Kidney (tissue), 13 donors: ENCODE measurements at regions not wholly inside any gene's neighbourhood (a gene's known extent, or its start where the extent isn't known, plus 50 kb on each side); places are given as distances from the start of the nearest gene placed in this dataset.
A peak's percentile ranks its signal among the peaks of the same experiment; 100 is the strongest.

ENCODE experiments used
- DNase-seq, 5 donors: peaks; one replicate each; pipeline ENCODE4 v3.0.0-alpha.2; 2013 to 2020
- FAIRE-seq: peaks from 2 replicates; lab custom pipeline; 2012; peaks lifted over from hg19 to GRCh38; lab: Jason Lieb, UNC
- H3K27ac ChIP-seq, 2 donors: one replicate each; pipeline ENCODE4 v1.7.0; 2013; ENCODE audit warnings: low read depth in 2 of 2, low read length in 2 of 2, inconsistent platforms in 1 of 2
- H3K27me3 ChIP-seq: one replicate; pipeline ENCODE4 v1.7.1; 2013; ENCODE audit warnings: low read length, inconsistent platforms; ENCODE audit not compliant: control insufficient read depth, insufficient read depth
- H3K36me3 ChIP-seq, 3 donors: one replicate each; pipeline versions ENCODE4 v1.7.0 to v1.7.1; 2013; ENCODE audit warnings: low read length in 3 of 3, control low read depth in 1 of 3, inconsistent platforms in 1 of 3; ENCODE audit not compliant: insufficient read depth in 3 of 3, control insufficient read depth in 2 of 3
- H3K4me1 ChIP-seq, 3 donors: one replicate each; pipeline versions ENCODE4 v1.7.0 to v1.7.1; 2013; ENCODE audit warnings: low read length in 3 of 3, inconsistent platforms in 1 of 3, low read depth in 1 of 3; ENCODE audit not compliant: control insufficient read depth in 2 of 3, insufficient read depth in 2 of 3
- H3K4me3 ChIP-seq, 3 donors: one replicate each; pipeline versions ENCODE4 v1.7.0 to v1.8.1; 2013; ENCODE audit warnings: low read length in 3 of 3, control low read depth in 1 of 3, inconsistent platforms in 1 of 3
- H3K9ac ChIP-seq, 3 donors: one replicate each; pipeline versions ENCODE4 v1.7.0 to v1.7.1; 2013; ENCODE audit warnings: low read length in 3 of 3, control low read depth in 1 of 3, inconsistent platforms in 1 of 3
- H3K9me3 ChIP-seq, 3 donors: one replicate each; pipeline versions ENCODE4 v1.7.0 to v1.7.1; 2013; ENCODE audit warnings: low read length in 3 of 3, control low read depth in 1 of 3, inconsistent platforms in 1 of 3; ENCODE audit not compliant: control insufficient read depth in 2 of 3, insufficient read depth in 1 of 3
- intact Hi-C: fragments of 100-400 bp; cut with DNase I; formaldehyde crosslinking; loops from one replicate; pipeline ENCODE4 v1.11.1; 2022
- TF ChIP-seq, protein P1 (sequence below): IDR thresholded peaks from 3 replicates; pipeline ENCODE4 v1.5.1; 2012; ENCODE audit warnings: mild to moderate bottlenecking, moderate library complexity, borderline replicate concordance; ENCODE audit not compliant: insufficient read depth; ENCODE audit errors: extremely low read depth
- donor health status: control.
- donor health status: control.
- donor health status: control.
- donor health status: control.
- donor health status: control.
- donor health status: DM: yes; HTN: yes; CAD: no.
- donor health status: Normal renal cell carcinoma (clear cell type).

GRCh38 chr9:129311643-129312042 lies 133.6 kb upstream of the IER5L start:
- no peak for FAIRE-seq

DNA sequence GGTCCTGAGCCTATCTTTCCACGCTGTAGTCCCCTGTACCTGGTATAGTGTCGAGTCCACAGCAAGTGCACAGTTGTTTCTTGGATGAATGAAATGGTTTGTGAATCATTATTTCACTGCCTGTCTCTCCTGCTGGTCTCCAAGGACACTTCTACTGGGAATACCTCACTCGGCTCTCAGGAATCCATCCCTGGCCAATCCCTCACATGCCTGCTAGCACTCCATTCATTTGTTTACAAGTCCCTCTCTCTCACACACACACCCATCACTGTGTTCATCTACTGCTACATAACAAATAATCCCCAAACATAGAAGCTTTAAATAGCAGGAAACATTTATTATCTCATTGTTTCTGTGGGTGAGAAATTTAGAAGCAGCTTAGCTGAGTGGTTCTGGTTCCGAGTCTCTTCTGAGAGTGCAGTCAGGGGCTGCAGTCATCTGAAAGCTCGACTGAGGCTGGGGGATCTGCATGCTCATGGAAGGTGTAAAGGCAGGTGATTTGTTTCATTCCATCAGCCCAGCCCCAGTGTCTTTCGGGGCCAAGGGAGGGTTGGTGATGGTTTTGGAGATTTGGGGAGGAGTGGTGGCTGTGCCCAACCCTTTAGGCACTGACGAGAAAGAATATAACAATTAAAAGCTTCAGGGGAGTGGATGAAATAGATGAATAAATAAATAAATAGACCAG lies 132.7 kb upstream of the IER5L start:
- intact Hi-C loops: loop anchor here (10.0 kb wide), 1 partner anchor 126 kb away; no protein-coding TSS in a partner anchor
- no peak for FAIRE-seq
- no peak overlapping the region for H3K9ac ChIP-seq
- no peaks in the 10 kb centered on the region for H3K36me3 ChIP-seq
- TF ChIP-seq, protein P1, sequence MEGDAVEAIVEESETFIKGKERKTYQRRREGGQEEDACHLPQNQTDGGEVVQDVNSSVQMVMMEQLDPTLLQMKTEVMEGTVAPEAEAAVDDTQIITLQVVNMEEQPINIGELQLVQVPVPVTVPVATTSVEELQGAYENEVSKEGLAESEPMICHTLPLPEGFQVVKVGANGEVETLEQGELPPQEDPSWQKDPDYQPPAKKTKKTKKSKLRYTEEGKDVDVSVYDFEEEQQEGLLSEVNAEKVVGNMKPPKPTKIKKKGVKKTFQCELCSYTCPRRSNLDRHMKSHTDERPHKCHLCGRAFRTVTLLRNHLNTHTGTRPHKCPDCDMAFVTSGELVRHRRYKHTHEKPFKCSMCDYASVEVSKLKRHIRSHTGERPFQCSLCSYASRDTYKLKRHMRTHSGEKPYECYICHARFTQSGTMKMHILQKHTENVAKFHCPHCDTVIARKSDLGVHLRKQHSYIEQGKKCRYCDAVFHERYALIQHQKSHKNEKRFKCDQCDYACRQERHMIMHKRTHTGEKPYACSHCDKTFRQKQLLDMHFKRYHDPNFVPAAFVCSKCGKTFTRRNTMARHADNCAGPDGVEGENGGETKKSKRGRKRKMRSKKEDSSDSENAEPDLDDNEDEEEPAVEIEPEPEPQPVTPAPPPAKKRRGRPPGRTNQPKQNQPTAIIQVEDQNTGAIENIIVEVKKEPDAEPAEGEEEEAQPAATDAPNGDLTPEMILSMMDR: no peak
- no peak overlapping the region for H3K27ac ChIP-seq
- no peak overlapping the region for H3K4me3 ChIP-seq
- H3K9me3 ChIP-seq: no peaks in the 10 kb centered on the region
- DNase-seq: peak in 1 of 5 donors; percentile 4
- H3K27me3 ChIP-seq: no peaks in the 10 kb centered on the region
- H3K4me1 ChIP-seq: no peaks in the 10 kb centered on the region

More at GRCh38 chr9:129311643-129312042, 133.6 kb upstream of the IER5L start:
- DNase-seq: peak in 2 of 5 donors; percentile 34 to 41
- Histone ChIP-seq H3K9ac (no peak overlapping the region), H3K4me3 (no peak overlapping the region), H3K36me3 (no peaks in the 10 kb centered on the region), H3K9me3 (no peaks in the 10 kb centered on the region), H3K27ac (no peak overlapping the region), H3K4me1 (no peaks in the 10 kb centered on the region), H3K27me3 (no peaks in the 10 kb centered on the region)
- intact Hi-C loops: loop anchor here (10.0 kb wide), 1 partner anchor 127 kb away; no protein-coding TSS in a partner anchor
- TF ChIP-seq, protein P1: no peak

GRCh38 chr9:129309906-129310305 lies 131.8 kb upstream of the IER5L start:
- H3K9me3 ChIP-seq: no peaks in the 10 kb centered on the region
- TF ChIP-seq, protein P1: no peak
- H3K27me3 ChIP-seq: no peaks in the 10 kb centered on the region
- H3K36me3 ChIP-seq: no peaks in the 10 kb centered on the region
- DNase-seq (peak in 1 of 5 donors; percentile 17), FAIRE-seq (no peak)
- intact Hi-C loops: loop anchor here (10.0 kb wide), 1 partner anchor 125 kb away; no protein-coding TSS in a partner anchor
- no peak overlapping the region for H3K4me3 ChIP-seq
- H3K27ac ChIP-seq: no peak overlapping the region
- H3K4me1 ChIP-seq: no peaks in the 10 kb centered on the region
- H3K9ac ChIP-seq: no peak overlapping the region
